ENCODE measurements at regions not wholly inside any gene's neighbourhood (a gene's known extent, or its start where the extent isn't known, plus 50 kb on each side); places are given as distances from the start of the nearest gene placed in this dataset.

DNA sequence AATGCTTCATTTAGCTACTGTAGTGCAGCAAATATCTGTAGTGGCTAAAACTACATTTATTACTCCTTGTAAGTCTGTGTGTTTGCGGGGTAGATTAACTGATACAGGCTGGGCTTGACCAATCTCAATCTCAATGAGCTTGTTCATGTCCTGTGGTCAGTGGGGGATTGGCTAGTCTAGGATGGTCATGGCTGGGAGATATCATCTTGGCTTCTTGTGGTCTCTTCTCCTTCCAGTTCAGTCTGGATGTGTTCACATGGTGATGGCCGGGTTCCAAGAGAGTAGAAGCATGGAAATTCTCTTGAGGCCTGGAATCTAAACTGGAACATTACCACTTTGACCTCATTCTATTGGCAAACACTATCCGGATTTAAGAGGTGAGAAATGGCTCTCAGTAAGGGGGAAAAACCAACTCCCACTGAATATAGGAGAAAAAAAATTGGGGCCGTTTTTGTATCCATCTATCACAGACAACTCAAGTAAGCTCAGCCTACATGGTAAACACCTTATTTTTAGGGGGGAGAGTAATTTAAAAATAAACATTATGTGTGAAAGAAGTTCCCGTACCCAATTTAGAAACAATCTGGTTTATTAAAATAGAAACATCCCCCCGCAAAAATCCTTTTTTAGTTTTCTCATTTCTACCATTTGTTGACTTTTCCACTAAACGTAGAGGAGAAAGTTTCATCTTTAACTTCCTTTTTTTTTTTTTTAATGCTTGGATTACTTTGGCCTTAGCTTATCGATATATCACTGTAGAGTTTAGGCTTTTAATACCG lies 284.9 kb upstream of the TBC1D5 start:
- no peak overlapping the region for H2BK5ac ChIP-seq (ENCODE audit: insufficient read length, low read length)
- Mint-ChIP-seq H3K27me3 (ENCODE audit: low read depth) (no peaks in the 10 kb centered on the region), H3K4me3 (no peak overlapping the region), H3K27ac (peak overlapping the region in 1 of 3 experiments; percentile 61; a peak in 1 of 7 replicates), H3K4me1 (peaks cover 0 to 5% of the 10 kb centered on the region in 2 experiments; a peak in 2 of 4 replicates), H3K9me3 (no peaks in the 10 kb centered on the region), H3K36me3 (ENCODE audit: insufficient read depth in 1 of 3, low read depth in 3 of 3) (no peaks in the 10 kb centered on the region; a peak in 1 of 7 replicates)
- no peak overlapping the region for H4K5ac ChIP-seq (ENCODE audit: insufficient read length, low read depth, low read length)
- no peak overlapping the region for H3K4ac ChIP-seq (ENCODE audit: low read depth, low read length)
- H2AK5ac ChIP-seq (ENCODE audit: insufficient read length, low read length), result no peak overlapping the region
- no peaks in the 10 kb centered on the region for H4K20me1 ChIP-seq (ENCODE audit: control insufficient read depth, insufficient read depth, insufficient read length)
- WGBS (ENCODE audit: extremely low coverage, insufficient read length, low lambda C conversion rate), result no CpG with 5 or more reads among the region's 9 CpGs
- no peak overlapping the region for H2BK20ac ChIP-seq (ENCODE audit: low read depth, low read length, poor library complexity, severe bottlenecking)
- H2BK120ac ChIP-seq (ENCODE audit: low read depth, low read length, poor library complexity, severe bottlenecking), result no peak overlapping the region
- H3K79me1 ChIP-seq (ENCODE audit: insufficient read depth, low read depth, low read length, poor library complexity, severe bottlenecking), result no peaks in the 10 kb centered on the region
- no peak overlapping the region for H4K8ac ChIP-seq (replicated peaks; ENCODE audit: insufficient read length, low read depth, low read length)
- no peaks in the 10 kb centered on the region for H3K27me3 ChIP-seq (ENCODE audit: insufficient read depth, low read length)
- TF ChIP-seq, protein P1, sequence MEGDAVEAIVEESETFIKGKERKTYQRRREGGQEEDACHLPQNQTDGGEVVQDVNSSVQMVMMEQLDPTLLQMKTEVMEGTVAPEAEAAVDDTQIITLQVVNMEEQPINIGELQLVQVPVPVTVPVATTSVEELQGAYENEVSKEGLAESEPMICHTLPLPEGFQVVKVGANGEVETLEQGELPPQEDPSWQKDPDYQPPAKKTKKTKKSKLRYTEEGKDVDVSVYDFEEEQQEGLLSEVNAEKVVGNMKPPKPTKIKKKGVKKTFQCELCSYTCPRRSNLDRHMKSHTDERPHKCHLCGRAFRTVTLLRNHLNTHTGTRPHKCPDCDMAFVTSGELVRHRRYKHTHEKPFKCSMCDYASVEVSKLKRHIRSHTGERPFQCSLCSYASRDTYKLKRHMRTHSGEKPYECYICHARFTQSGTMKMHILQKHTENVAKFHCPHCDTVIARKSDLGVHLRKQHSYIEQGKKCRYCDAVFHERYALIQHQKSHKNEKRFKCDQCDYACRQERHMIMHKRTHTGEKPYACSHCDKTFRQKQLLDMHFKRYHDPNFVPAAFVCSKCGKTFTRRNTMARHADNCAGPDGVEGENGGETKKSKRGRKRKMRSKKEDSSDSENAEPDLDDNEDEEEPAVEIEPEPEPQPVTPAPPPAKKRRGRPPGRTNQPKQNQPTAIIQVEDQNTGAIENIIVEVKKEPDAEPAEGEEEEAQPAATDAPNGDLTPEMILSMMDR (conservative IDR thresholded peaks at IDR 0.05), result no peak
- no peak overlapping the region for H4K91ac ChIP-seq (ENCODE audit: insufficient read length, low read depth, low read length)
- no peaks in the 10 kb centered on the region for H3K4me1 ChIP-seq (ENCODE audit: insufficient read depth, low read length)
- H3K23ac ChIP-seq (ENCODE audit: insufficient read length, low read depth, low read length), result no peak overlapping the region
- H2BK12ac ChIP-seq (ENCODE audit: insufficient read length, low read depth, low read length), result no peak overlapping the region
- H2AFZ ChIP-seq (ENCODE audit: low read length), result no peak overlapping the region
- no peaks in the 10 kb centered on the region for H3K9me3 ChIP-seq (ENCODE audit: control insufficient read depth, low read depth, low read length)
- no peak overlapping the region for H3K56ac ChIP-seq (ENCODE audit: insufficient read length, low read depth, low read length)
- no peak overlapping the region for H3T11ph ChIP-seq (ENCODE audit: low read length)
- H3K4me2 ChIP-seq (ENCODE audit: insufficient read depth, insufficient read length, low read length), result no peak overlapping the region
- H3K14ac ChIP-seq (ENCODE audit: insufficient read depth, low read length), result no peak overlapping the region
- H2BK15ac ChIP-seq (ENCODE audit: low read depth, low read length), result no peak overlapping the region
- no peak overlapping the region for H3K27ac ChIP-seq (ENCODE audit: insufficient read length, low read depth, low read length)
- H3K9ac ChIP-seq (ENCODE audit: extremely low read depth, insufficient read length, low read length), result no peak overlapping the region
- H3K79me2 ChIP-seq (ENCODE audit: insufficient read depth, low read length), result no peaks in the 10 kb centered on the region
- DNase-seq, result no peak
- H3K23me2 ChIP-seq (ENCODE audit: insufficient read length, low read depth, low read length, poor library complexity, severe bottlenecking), result no peaks in the 10 kb centered on the region
- no peak overlapping the region for H3K18ac ChIP-seq (ENCODE audit: insufficient read length, low read depth, low read length)
